Mesenteric fat pad (tissue), 1 donor: ENCODE measurements at regions not wholly inside any gene's neighbourhood (a gene's known extent, or its start where the extent isn't known, plus 50 kb on each side); places are given as distances from the start of the nearest gene placed in this dataset.
A peak's percentile ranks its signal among the peaks of the same experiment; 100 is the strongest.
"Not testable (repeated sequence)": the region's sequence is repeated elsewhere in the genome, so short reads cannot be mapped to it uniquely, and the experiment has no call there.

Source experiments
- DNase-seq: peaks from one replicate; pipeline ENCODE4 v3.0.0-alpha.2; 2020; ENCODE audit warnings: low spot score
- donor health status: DM: yes; HTN: yes; CAD: no.

- peak; percentile 76 for DNase-seq
These were observed 53.7 kb downstream of the CAMK2N1 start for GRCh38 chr1:20432341-20432740.

DNA sequence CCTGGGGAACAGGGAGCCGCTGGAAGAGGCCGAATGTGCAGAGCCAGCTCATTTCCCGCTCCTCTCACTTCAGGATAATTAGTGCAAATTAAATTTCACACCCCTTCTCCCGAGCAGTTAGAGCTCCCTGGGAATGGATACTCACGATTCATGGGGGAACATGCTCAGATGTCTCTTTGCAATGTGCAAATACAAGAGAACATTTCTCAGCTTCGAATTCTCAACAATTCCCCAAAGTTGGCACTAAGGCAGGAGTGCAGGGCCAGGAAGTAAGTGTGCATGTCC lies 54.9 kb downstream of the CAMK2N1 start:
- no peak for DNase-seq

- DNase-seq, result peak; percentile 81
These were observed 55.4 kb downstream of the CAMK2N1 start for GRCh38 chr1:20430355-20431175.

DNA sequence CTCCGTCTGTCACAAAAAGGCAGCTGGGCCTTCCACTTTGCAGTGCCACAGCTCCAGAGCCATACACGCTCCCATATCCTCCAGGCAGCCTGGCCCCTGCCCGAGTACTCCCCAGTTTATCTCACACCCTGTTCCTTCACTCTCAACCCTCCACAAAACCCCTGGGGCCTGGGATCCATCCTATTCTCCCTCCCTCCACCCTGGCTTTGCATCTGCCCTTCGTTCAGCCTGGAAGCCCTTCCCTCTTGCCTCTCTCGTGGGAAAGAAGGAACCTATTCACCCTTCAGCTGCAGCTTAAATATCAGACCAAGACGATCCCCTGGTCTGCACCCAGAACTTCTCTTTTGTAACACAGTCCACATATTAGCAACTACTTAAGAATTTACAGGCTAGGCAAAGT lies 56.7 kb downstream of the CAMK2N1 start:
- peak; percentile 64 for DNase-seq

DNA sequence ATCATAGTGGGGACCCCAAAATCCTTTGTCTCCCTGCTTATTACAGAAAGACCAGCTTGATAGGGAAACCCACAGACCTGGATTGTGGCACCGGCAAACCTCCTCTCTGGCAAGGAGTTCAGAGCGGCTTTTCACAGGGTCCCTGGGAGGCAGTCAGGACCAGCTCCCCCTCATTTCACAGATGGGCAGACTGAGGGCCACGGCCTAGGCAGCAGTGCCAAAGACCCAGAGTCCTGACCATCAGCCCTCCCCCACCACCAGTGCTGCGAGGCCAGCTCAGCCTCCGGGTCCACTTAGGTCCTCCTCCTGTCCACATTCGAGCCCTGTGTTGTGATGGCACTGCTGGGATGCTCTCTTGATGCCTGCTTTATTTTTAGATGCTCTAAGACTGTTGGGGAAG lies 57.2 kb downstream of the CAMK2N1 start:
- DNase-seq, result peak; percentile 78

DNA sequence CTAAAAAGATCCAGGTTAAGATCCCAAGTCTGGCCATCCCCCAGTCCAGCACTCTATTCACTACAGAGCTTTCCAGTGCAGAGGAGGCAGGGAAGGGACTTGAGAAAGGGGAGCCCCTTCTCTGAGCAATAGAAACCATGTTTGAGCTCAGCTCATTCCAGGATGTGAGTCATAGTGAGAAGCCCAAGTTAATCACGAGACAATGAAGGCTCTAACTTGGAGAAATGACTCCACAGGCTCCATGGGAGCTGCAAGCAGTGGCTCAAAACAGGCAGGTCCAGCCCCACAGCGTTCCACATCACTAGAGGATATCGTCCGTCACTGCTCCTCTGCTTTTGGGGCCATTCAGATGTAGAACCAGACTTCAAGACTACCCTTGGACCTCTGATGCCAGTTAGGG lies 59.1 kb downstream of the CAMK2N1 start:
- DNase-seq, result peak; percentile 51

GRCh38 chr1:20426371-20426770 lies 59.6 kb downstream of the CAMK2N1 start:
- DNase-seq, result peak; percentile 65

DNA sequence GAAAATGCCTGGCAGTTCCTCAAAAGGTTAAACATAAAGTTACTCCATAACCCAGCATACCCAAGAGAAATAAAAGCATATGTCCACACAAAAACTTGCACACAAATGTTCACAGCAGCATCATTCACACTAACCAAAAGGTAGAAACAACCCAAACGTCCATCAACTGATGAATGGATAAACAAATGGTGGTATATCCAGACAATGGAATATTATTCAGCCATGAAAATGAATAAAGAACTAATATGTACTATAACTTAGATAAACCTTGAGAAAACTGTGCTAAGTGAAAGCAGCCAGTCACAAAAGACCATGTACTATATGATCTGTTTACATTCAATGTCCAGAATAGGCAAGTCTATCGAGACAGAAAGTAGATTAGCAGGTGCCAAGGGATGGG lies 60.4 kb downstream of the CAMK2N1 start:
- no peak for DNase-seq

GRCh38 chr1:20423169-20423795 lies 62.7 kb downstream of the CAMK2N1 start:
- no peak for DNase-seq

- no peak for DNase-seq
These were observed 64.6 kb downstream of the CAMK2N1 start for GRCh38 chr1:20421441-20421840.

DNA sequence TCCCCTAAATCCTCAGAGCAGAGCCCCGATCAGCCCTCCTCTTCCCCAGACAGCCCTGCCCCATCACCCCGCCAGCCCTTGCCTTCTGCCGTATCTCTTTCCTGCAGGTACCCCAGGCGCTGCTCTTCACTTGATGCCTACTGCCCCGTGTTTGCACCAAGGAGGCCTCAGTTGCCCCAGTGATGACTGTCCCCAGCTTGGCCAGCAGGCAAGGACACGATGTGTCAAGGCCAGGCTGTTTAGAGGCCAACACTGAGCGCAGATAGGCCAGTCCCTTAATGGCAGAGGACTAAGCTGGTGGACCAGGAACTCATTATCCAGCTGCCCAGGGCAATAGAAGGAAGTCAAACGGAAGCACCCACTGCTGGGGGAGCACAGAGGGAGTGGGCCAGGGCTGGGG lies 68.4 kb downstream of the CAMK2N1 start:
- peak; percentile 35 for DNase-seq

DNA sequence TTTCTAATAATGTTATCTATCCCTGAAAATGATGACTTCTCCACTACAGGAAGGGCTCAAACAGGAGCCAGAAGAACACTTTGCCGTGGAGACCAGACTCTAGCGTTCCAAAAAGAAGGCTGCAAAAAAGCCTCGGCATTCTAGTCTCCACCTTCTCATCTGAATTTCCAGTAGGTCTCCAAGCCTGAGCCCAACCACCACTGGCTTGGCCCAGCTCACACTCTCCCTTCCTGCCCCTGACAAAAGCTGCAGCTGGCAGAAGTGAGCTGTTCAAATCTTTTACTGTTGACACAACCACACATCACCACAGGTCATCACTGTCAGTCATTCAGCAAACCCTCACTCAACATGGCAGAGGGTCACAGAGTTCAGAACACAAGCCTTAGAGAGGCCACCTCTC lies 69.3 kb downstream of the CAMK2N1 start:
- peak; percentile 20 for DNase-seq

DNA sequence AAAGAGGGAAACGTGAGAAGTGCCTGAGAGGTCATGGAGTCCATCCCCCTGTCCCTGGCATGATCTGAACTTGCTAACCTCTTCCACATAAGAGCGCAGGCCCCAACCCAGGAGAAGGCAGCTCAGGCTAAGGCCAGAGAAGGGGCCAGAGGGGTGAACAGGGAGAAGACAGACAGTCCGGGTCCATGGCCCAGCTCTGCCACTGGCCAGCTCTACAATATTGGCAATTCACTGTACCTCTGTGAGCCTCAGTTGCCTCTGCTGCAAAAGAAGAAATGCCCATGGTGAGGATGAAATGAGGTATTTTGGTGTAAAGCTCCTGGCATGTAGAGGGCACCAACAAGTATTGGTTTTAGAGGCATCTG lies 72.3 kb downstream of the CAMK2N1 start:
- peak; percentile 73 for DNase-seq

GRCh38 chr1:20413136-20413775 lies 72.8 kb downstream of the CAMK2N1 start:
- DNase-seq, result peak; percentile 55

GRCh38 chr1:20411196-20411980 lies 74.6 kb downstream of the CAMK2N1 start:
- peak; percentile 87 for DNase-seq

- no peak for DNase-seq
These were observed 75.5 kb downstream of the CAMK2N1 start for GRCh38 chr1:20410503-20410902.

GRCh38 chr1:20409971-20410370 lies 76.0 kb downstream of the CAMK2N1 start:
- DNase-seq, result peak; percentile 64

- DNase-seq, result no peak
These were observed 77.0 kb downstream of the CAMK2N1 start for GRCh38 chr1:20409012-20409411.

DNA sequence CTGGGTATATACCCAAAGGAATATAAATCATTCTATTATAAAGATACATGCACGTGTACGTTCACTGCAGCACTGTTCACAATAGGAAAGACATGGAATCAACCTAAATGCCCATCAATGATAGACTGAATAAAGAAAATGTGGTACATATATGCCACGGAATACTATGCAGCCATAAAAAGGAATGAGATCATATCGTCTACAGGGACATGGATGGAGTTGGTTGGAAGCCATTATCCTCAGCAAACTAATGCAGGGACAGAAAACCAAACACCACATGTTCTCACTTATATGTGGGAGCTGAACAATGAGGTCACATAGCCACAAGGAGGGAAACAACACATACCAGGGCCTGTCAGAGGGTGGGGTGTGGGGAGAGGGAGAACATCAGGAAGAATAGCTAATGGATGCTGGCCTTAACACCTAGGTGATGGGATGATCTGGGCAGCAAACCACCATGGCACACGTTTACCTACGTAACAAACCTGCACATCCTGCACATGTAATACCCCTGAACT lies 77.8 kb downstream of the CAMK2N1 start:
- DNase-seq, result not testable (repeated sequence)

GRCh38 chr1:20405893-20406604 lies 80.0 kb downstream of the CAMK2N1 start:
- peak; percentile 77 for DNase-seq
